Activated CD4-positive, alpha-beta memory T cell treated with anti-CD3 and anti-CD28 coated beads for 36 hours (primary cell): ENCODE measurements at regions not wholly inside any gene's neighbourhood (a gene's known extent, or its start where the extent isn't known, plus 50 kb on each side); places are given as distances from the start of the nearest gene placed in this dataset.
"Not testable (repeated sequence)": the region's sequence is repeated elsewhere in the genome, so short reads cannot be mapped to it uniquely, and the experiment has no call there.

ENCODE experiments used
- CTCF ChIA-PET: fragments of 350-600 bp; sonication (Branson Sonifier 250); formaldehyde crosslinking; loops from one replicate; lab custom pipeline; 2021; ENCODE audit warnings: antibody characterized with exemption, inconsistent platforms; lab: Charles Lee
- POLR2A ChIA-PET: fragments of 350-600 bp; sonication (Branson Sonifier 250); formaldehyde crosslinking; loops from one replicate; lab custom pipeline; 2021; ENCODE audit warnings: antibody characterized with exemption; lab: Charles Lee
- DNase-seq: peaks from one replicate; pipeline ENCODE4 v3.0.0-alpha.2; 2020
- H3K27ac Mint-ChIP-seq: one replicate; pipeline ENCODE4 v1.8.0; 2021; ENCODE audit warnings: mixed read lengths
- H3K27me3 Mint-ChIP-seq: one replicate; pipeline ENCODE4 v1.8.0; 2021; ENCODE audit warnings: mixed read lengths
- H3K36me3 Mint-ChIP-seq: one replicate; pipeline ENCODE4 v1.8.0; 2021; ENCODE audit warnings: mixed read lengths
- H3K4me1 Mint-ChIP-seq: one replicate; pipeline ENCODE4 v1.8.0; 2021; ENCODE audit warnings: low read depth, mixed read lengths
- H3K4me3 Mint-ChIP-seq: one replicate; pipeline ENCODE4 v1.8.0; 2021; ENCODE audit warnings: mild to moderate bottlenecking, mixed read lengths
- H3K9me3 Mint-ChIP-seq: one replicate; pipeline ENCODE4 v1.8.0; 2021; ENCODE audit warnings: mixed read lengths
- intact Hi-C: fragments of 100-400 bp; cut with micrococcal nuclease; formaldehyde crosslinking; loops from one replicate; pipeline ENCODE4 v1.15.1; 2023

DNA sequence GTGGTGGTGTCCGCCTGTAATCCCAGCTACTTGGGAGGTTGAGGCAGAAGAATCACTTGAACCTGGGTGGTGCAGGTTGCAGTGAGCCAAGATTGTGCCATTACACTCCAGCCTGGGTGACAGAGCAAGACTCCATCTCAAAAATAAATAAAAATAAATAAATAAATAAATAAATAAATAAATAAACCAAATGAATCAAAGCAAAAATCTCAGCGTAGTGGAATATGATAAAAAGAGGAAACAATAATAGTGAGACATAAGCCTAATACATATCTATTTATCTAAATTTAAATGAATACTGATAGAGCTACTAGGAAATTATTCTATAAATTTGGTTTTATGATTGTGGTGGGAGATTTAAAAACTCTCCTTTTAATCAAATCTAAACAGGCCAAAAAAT lies 124.2 kb downstream of the B3GNT2 start:
- DNase-seq, CTCF ChIA-PET, H3K27ac Mint-ChIP-seq, POLR2A ChIA-PET, H3K4me1 Mint-ChIP-seq, H3K27me3 Mint-ChIP-seq, H3K36me3 Mint-ChIP-seq, H3K4me3 Mint-ChIP-seq, H3K9me3 Mint-ChIP-seq: not testable (repeated sequence)
- intact Hi-C loops, result loop anchor here (2.0 kb wide), 1 partner anchor 13 kb away; no protein-coding TSS in a partner anchor

DNA sequence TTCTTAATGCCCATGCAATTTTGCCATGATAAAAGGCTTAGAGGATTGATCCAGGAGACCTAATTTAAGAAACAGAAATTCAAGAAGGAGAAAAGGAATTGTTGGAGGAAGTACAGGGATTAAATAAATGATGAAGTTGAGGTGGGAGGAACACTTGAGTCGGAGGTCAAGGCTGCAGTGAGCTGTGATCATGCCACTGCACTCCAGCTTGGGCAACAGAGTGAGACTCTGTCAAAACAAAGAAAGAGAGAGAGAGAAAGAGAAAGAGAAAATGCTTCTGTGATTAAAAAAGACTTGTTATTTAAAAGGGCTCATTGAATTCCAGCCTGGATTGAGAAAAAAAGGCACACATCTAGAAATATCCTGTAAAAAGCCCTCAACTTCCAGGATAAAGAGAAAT lies 123.2 kb downstream of the B3GNT2 start:
- Mint-ChIP-seq H3K27ac (no peak overlapping the region), H3K4me1 (peaks cover 12% of the 10 kb centered on the region)
- POLR2A ChIA-PET, result no interaction called here

DNA sequence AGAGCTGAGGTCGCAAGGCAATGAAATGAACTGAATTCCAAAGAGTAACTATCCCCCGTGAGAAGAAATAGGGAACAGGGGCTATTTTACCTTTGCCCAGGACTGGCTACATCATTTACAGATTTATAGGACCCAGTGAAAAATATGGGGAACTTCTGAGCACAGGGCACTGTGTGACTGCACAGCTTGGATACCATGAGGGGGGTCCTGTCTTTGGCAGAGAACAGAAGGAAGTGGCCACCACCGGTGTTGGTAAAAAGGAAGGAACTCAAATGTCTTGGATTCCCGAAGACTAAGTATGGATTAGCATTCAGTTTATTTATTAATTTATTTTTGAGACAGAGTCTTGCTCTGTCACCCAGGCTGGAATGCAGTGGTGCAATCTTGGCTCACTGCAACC lies 119.6 kb downstream of the B3GNT2 start:
- Mint-ChIP-seq H3K9me3 (no peaks in the 10 kb centered on the region), H3K27ac (no peak overlapping the region), H3K4me1 (peaks cover 15% of the 10 kb centered on the region), H3K36me3 (no peaks in the 10 kb centered on the region), H3K4me3 (no peak overlapping the region), H3K27me3 (no peaks in the 10 kb centered on the region)
- DNase-seq, result no peak
- POLR2A ChIA-PET, result no interaction called here
- intact Hi-C loops, result no loop called here
- CTCF ChIA-PET, result no interaction called here

More for the DNA sequence above, 123.2 kb downstream of the B3GNT2 start:
- CTCF ChIA-PET, result no interaction called here
- no peaks in the 10 kb centered on the region for H3K9me3 Mint-ChIP-seq
- intact Hi-C loops, result no loop called here
- no peaks in the 10 kb centered on the region for H3K27me3 Mint-ChIP-seq
- no peak overlapping the region for H3K4me3 Mint-ChIP-seq
- no peak for DNase-seq
- H3K36me3 Mint-ChIP-seq, result no peaks in the 10 kb centered on the region

GRCh38 chr2:62314291-62314690 lies 118.4 kb downstream of the B3GNT2 start:
- intact Hi-C loops, result no loop called here
- H3K9me3 Mint-ChIP-seq, result no peaks in the 10 kb centered on the region
- H3K4me3 Mint-ChIP-seq, result no peak overlapping the region
- CTCF ChIA-PET, result no interaction called here
- H3K4me1 Mint-ChIP-seq, result peaks cover 27% of the 10 kb centered on the region
- POLR2A ChIA-PET, result interaction anchor here (0.7 kb wide), 1 partner anchor 20 kb away, joined by 3 read pairs; no protein-coding TSS in a partner anchor
- H3K36me3 Mint-ChIP-seq, result no peaks in the 10 kb centered on the region
- no peaks in the 10 kb centered on the region for H3K27me3 Mint-ChIP-seq
- no peak overlapping the region for H3K27ac Mint-ChIP-seq
- DNase-seq, result no peak

DNA sequence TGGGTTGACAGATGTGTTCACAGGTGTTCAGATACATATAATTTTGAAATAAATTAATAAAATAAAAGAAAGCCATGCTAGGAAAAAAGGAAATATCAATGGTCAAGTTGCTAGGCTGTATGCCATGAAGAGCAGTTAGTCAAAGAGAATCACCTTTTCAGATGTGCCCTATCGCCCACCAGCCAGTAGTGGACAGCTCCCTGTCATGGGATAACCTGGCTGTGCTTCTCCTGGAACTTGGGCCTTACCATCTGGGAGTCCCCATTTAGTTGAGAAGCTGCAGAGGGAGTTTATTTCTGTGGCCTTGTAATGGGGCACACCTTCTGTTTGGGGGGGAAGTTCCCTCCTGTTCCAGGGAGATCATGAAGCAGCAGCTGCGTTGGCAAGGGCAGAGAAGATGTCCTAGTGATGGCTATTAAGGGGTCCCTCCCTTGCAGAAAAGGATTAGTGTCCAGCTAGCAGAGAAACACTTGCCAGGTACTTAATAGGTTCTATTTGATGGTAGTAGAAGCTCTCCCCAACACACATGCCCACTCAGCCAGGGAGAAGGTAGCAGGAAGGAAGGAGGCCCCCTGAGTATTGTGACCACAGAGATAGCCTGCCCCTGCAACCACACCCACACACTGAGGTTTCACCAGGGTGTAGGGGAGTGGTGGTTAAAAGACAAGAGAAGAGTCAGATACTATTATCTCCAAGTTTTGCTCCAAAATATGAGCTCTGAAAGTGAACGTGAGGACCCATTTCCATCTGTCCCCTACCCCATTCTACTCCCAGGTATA lies 117.7 kb downstream of the B3GNT2 start:
- Mint-ChIP-seq H3K4me1 (peaks cover 32% of the 10 kb centered on the region), H3K4me3 (no peak overlapping the region), H3K9me3 (no peaks in the 10 kb centered on the region), H3K27ac (no peak overlapping the region), H3K36me3 (no peaks in the 10 kb centered on the region), H3K27me3 (no peaks in the 10 kb centered on the region)
- ChIA-PET CTCF (no interaction called here), POLR2A (interaction anchor here (0.7 kb wide), 1 partner anchor 21 kb away, joined by 3 read pairs; no protein-coding TSS in a partner anchor)
- peak; percentile 37 for DNase-seq
- intact Hi-C loops, result no loop called here

DNA sequence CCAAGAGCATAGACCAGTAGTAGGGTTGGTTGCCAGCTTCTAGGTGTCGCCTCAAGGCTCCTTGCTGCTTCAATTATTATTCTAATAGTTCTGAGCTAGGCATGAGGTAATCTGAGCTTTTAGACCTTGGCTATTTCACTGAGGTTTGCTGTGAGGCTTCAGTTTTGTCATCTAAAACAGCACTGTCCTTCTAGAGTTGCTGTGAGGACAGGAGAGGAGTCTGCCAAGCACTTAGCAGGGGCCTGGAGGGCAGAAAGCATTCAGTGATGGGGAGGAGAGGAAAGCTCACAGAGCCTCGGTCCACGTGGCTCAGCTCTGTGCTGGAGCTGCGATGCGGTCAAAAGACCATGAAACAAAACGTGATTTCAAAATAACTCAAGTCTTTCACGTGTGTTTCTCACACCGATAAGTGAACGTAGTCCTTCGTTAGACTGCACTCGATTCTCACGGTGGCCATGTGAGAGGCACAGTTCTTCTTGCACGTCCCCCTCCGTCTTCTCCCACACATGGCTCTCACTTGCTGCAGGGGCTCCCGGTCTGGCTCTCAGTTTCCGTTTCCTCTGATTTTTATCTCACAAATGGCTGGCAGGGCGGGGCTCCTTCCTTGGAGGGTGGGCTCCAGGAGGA lies 113.7 kb downstream of the B3GNT2 start:
- Mint-ChIP-seq H3K4me1 (peaks cover 62% of the 10 kb centered on the region), H3K9me3 (no peaks in the 10 kb centered on the region), H3K4me3 (peak overlapping the region; percentile 5), H3K27ac (no peak overlapping the region), H3K36me3 (no peaks in the 10 kb centered on the region), H3K27me3 (no peaks in the 10 kb centered on the region)
- intact Hi-C loops, result loop anchor here (5.0 to 10.0 kb wide), 7 partner anchors 92 to 1427 kb away; partner anchors contain the start of genes COMMD1, EHBP1, MDH1 and REL
- DNase-seq, result peak; percentile 57
- CTCF ChIA-PET, result interaction anchor here (0.8 kb wide), 1 partner anchor 9 kb away, joined by 4 read pairs; no protein-coding TSS in a partner anchor
- POLR2A ChIA-PET, result interaction anchor here (1.2 to 1.7 kb wide), 2 partner anchors 109 to 114 kb away, joined by 6 to 8 read pairs; partner anchors contain the start of gene B3GNT2

- Mint-ChIP-seq H3K9me3 (no peaks in the 10 kb centered on the region), H3K36me3 (no peaks in the 10 kb centered on the region)
- CTCF ChIA-PET, result no interaction called here
Observed at GRCh38 chr2:62309081-62309464, 113.2 kb downstream of the B3GNT2 start.

DNA sequence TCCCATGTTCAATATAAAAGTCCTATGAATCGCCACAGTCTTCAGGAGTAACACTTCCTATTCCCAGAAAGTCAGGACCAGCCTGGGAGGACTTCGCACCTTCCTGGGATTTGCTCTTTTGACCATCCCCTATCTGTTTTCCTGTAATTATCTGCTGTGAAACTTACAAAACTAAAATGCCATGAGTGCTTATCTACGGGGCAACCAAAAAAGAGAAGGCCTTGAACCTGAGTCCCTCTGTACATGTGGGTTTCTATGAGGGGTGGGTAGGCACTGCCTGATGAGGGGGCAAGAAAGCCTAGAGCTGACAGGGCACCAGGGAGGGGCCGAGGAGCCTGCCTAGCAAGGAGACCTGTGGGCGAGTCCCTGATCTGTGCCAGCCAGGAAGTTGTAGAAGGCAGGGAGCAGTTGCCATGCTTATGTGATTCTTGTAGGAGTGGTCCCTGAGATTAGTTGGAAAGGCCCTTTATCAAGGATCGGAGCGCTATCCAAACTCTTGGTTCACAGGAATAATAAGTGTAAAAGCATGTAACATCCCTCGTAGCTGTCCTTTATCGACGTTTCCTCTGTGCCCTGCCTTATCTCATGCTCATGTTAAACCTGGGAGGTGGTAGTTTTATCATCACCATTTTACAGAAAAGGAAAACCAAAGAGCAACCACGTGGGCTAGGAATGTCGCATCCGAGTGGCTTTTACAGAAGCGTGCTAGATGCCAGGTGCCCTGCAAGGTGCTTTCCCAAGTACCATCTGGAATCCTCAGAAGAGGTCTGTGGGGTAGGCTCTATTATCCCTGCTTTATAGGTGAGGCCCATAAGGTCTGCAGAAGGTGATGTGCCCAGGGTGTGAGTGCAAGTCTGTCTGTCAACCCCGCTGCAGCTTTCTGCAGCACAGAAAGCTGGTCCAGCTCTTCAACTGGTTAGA lies 111.8 kb downstream of the B3GNT2 start:
- Mint-ChIP-seq H3K27me3 (no peaks in the 10 kb centered on the region), H3K4me3 (no peak overlapping the region), H3K36me3 (no peaks in the 10 kb centered on the region), H3K27ac (no peak overlapping the region), H3K9me3 (no peaks in the 10 kb centered on the region), H3K4me1 (peaks cover 69% of the 10 kb centered on the region)
- POLR2A ChIA-PET, result no interaction called here
- no peak for DNase-seq
- intact Hi-C loops, result loop anchor here (2.0 to 10.0 kb wide), 8 partner anchors 13 to 1425 kb away; partner anchors contain the start of genes COMMD1, EHBP1, MDH1 and REL
- CTCF ChIA-PET, result no interaction called here

More at GRCh38 chr2:62309081-62309464, 113.2 kb downstream of the B3GNT2 start:
- H3K4me3 Mint-ChIP-seq, result no peak overlapping the region
- peaks cover 62% of the 10 kb centered on the region for H3K4me1 Mint-ChIP-seq
- no peaks in the 10 kb centered on the region for H3K27me3 Mint-ChIP-seq
- POLR2A ChIA-PET, result interaction anchor here (1.2 to 1.7 kb wide), 2 partner anchors 109 to 113 kb away, joined by 6 to 8 read pairs; partner anchors contain the start of gene B3GNT2
- intact Hi-C loops, result loop anchor here (5.0 to 10.0 kb wide), 7 partner anchors 92 to 1427 kb away; partner anchors contain the start of genes COMMD1, EHBP1, MDH1 and REL
- DNase-seq, result no peak
- H3K27ac Mint-ChIP-seq, result no peak overlapping the region

GRCh38 chr2:62306751-62307468 lies 111.0 kb downstream of the B3GNT2 start:
- Mint-ChIP-seq H3K36me3 (no peaks in the 10 kb centered on the region), H3K9me3 (no peaks in the 10 kb centered on the region), H3K4me1 (peaks cover 75% of the 10 kb centered on the region), H3K27me3 (no peaks in the 10 kb centered on the region), H3K27ac (peak overlapping the region; percentile 72), H3K4me3 (peak overlapping the region; percentile 22)
- peak; percentile 73 for DNase-seq
- POLR2A ChIA-PET, result interaction anchor here (0.6 kb wide), 1 partner anchor 26 kb away, joined by 3 read pairs; no protein-coding TSS in a partner anchor
- CTCF ChIA-PET, result no interaction called here
- intact Hi-C loops, result loop anchor here (2.0 to 10.0 kb wide), 8 partner anchors 14 to 1425 kb away; partner anchors contain the start of genes COMMD1, EHBP1, MDH1 and REL

GRCh38 chr2:62305421-62306176 lies 109.7 kb downstream of the B3GNT2 start:
- H3K4me3 Mint-ChIP-seq, result peak overlapping the region; percentile 42
- H3K36me3 Mint-ChIP-seq, result no peaks in the 10 kb centered on the region
- H3K4me1 Mint-ChIP-seq, result peaks cover 75% of the 10 kb centered on the region
- CTCF ChIA-PET, result no interaction called here
- no peaks in the 10 kb centered on the region for H3K27me3 Mint-ChIP-seq
- intact Hi-C loops, result loop anchor here (1.0 to 10.0 kb wide), 9 partner anchors 15 to 1423 kb away; partner anchors contain the start of genes COMMD1, EHBP1, MDH1 and REL
- peak; percentile 88 for DNase-seq
- H3K9me3 Mint-ChIP-seq, result no peaks in the 10 kb centered on the region
- POLR2A ChIA-PET, result interaction anchor here (0.6 to 1.6 kb wide), 4 partner anchors 12 to 110 kb away, joined by 3 to 9 read pairs (median 4); partner anchors contain the start of gene B3GNT2
- peak overlapping the region; percentile 80 for H3K27ac Mint-ChIP-seq
